ENCODE measurements at regions not wholly inside any gene's neighbourhood (a gene's known extent, or its start where the extent isn't known, plus 50 kb on each side); places are given as distances from the start of the nearest gene placed in this dataset.

DNA sequence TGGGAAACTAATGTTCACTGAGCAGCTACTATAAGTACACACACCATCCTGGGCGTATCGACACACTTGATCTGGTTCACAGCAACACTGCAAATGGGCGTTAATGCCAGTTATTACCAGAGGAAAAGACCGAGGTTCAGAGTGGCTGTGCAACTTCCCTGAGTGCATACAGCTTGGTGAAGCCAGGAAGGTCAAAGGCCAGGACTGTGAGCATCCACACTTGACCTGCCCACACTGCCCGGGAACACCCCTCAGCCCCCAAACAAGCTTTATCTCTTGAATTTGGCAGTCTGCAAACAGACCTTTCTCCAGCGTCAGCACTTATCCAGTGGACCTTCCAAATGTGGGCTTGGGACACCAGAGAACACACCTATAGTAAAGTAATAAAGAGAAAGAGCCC, 312.6 kb downstream of the BCL11B start:
- DNase-seq (ENCODE audit: low read depth), result no peak

DNA sequence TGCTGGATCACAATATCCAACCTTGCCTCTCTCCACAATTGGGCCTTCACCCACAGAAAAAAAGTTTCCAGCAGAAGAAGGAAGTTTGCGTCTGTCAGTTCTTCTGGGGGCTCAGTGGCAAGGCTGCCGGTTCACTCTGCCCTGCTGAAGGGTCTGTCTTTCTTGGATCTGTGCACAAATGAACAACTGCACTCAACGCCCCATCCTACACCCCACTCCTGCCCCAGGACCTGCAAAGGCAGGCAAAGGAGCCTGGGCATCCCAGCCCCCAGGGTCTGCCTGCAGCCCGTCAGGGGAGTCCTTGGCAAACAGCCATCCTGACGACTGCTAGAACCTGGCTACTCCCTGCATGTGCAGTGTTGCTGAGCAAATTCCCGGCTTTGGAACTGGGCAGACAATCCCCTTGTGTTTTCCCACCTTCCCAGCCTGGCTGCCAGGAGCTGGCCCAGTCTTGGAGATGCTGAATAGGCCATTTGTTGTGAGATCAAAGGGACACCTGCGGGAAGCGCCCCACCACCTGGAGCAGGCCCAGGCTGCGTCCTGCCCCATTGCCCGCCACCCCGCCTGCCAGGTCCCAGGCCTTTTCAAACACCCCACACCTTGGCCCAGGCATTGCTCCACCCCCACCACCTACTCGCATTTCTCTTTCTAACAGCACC, 311.9 kb downstream of the BCL11B start:
- DNase-seq (ENCODE audit: low read depth), result no peak

DNA sequence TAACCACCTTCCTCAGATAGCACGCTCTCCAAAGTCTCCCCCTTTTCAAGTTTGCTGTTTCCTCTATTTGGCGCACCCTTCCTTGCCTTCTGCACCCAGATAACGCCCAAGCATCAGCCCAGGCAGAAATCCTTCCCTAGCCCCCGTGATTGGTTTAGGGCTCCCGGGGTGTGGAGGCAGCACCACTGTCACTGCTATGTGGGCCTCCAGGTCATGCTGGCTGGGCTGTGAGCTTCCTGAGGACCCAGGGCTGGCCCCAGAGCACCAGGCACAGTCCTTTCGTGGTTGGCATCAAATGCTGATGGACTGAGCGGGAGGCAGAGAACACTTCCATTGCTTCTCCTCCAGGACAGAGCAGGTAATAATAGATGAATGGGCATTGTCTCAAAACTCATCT, 311.4 kb downstream of the BCL11B start:
- no peak for DNase-seq (ENCODE audit: low read depth)

DNA sequence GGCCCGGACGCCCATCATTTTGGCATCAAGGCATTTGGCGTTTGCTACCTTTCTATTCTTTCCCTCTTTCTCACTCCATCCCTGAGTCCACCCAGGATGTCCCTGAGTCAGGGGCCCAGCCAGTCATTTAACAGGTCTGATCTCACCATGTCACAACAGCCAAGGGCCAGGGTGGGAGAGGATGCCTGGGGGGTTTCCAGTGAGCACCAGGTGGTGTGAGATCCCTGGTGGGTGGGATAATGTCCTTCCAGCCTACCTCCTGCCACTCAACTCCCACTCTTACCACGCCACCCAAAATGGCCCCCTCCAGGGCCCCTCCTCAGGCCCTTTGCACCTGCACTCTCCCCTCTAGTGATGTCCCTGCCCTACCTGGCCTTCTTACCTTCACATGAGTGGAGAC, 310.8 kb downstream of the BCL11B start:
- DNase-seq (ENCODE audit: low read depth), result no peak

- DNase-seq (ENCODE audit: low read depth), result no peak
Measured at GRCh38 chr14:98962118-98962517, 309.9 kb downstream of the BCL11B start.

- DNase-seq (ENCODE audit: low read depth), result no peak
Measured at GRCh38 chr14:98963610-98964009, 308.4 kb downstream of the BCL11B start.

- no peak for DNase-seq (ENCODE audit: low read depth)
Measured at GRCh38 chr14:98964171-98964570, 307.8 kb downstream of the BCL11B start.

- no peak for DNase-seq (ENCODE audit: low read depth)
Measured at GRCh38 chr14:98965076-98965475, 306.9 kb downstream of the BCL11B start.

DNA sequence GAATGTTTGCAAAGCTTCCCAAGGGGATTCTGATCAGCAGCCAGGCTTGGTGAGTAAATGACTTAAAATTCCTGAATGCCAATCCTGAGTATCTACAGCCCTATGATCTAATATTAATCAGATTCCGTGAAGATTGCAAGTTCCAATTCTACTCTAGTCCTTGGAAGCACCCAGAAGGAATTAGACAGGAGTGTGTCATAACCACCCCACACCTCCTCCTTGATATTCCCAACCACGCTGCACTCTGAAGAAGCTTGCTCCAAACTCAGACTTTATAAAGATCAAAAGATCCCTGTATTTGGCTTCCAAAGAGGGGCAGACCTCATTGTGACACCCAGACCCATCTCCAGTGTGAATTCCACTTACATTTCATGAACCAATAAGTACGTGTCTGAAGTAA, 306.0 kb downstream of the BCL11B start:
- no peak for DNase-seq (ENCODE audit: low read depth)

- no peak for DNase-seq (ENCODE audit: low read depth)
Measured at GRCh38 chr14:98966475-98967162, 305.4 kb downstream of the BCL11B start.

DNA sequence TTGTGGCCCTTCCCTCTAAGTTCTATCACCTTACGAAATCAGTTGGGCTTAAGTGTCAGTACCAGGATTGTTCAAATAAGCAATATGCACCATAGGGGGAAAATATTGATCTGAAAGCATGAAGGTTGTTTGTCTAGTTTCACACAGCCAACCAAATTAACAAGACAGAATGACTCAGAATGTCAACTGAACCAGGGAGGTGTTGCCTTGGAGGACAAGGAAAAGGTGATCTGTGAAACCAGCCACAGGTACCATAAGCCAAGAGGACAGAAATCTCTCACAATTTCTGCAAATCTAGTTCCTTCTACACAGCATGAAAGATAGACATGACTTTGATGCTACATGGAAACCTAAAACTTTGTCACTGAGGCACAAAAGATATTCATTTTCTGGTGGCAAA, 297.9 kb downstream of the BCL11B start:
- no peak for DNase-seq (ENCODE audit: low read depth)

GRCh38 chr14:98976271-98976670, 295.7 kb downstream of the BCL11B start:
- DNase-seq (ENCODE audit: low read depth), result no peak

DNA sequence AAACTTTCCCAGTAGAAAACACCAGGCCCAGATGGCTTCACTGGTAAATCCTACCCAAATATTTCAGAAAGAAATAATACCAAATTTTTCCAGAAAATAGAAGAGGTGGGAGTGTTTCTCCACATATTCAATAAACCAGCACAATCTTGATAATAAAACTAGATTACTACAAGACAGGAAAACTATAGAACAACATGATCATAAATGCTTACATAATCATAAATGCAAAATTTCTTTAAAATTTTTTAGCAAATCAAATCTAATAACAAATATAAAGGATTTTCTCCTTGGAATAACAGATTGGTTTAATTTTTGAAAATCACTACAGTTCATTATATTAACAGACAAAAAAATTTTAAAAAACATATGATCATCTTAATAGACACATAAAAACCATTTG, 294.5 kb downstream of the BCL11B start:
- DNase-seq (ENCODE audit: low read depth), result no peak

- DNase-seq (ENCODE audit: low read depth), result no peak
Measured at GRCh38 chr14:98982986-98983385, 289.0 kb downstream of the BCL11B start.

DNA sequence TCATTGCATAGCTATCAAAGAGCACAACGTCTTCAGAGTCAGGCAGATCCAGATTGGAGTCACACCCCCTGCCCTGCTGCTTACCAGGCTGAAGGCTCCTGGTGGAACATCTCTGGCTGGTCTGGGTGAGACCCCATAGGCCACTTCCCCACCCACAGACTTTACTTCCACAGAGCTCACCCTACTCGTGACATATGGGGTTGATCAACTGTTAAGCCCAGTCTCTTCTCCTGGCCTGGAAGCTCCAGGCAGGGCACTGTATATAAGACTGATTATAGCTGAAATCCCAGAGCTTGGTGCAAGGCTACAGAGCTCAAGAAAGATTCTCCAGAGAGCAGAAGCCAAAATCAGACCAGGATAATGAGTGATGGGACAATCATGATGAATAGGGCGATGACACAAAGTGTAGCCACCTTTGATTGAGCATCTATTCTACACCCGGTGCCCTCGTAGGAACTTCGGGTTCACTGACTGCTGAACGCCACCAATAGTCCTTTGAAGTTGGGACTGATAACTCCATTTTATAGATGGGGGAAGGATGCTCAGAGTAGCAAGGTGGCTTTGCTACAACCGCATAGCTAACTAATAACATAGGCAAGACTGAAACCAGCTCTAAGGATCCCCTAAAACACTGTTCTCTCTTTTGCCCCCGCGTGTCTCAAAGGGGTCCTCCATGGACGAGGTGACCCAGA, 287.8 kb downstream of the BCL11B start:
- no peak for DNase-seq (ENCODE audit: low read depth)

- DNase-seq (ENCODE audit: low read depth), result peak; percentile 7
Measured at GRCh38 chr14:98984719-98985041, 287.3 kb downstream of the BCL11B start.

DNA sequence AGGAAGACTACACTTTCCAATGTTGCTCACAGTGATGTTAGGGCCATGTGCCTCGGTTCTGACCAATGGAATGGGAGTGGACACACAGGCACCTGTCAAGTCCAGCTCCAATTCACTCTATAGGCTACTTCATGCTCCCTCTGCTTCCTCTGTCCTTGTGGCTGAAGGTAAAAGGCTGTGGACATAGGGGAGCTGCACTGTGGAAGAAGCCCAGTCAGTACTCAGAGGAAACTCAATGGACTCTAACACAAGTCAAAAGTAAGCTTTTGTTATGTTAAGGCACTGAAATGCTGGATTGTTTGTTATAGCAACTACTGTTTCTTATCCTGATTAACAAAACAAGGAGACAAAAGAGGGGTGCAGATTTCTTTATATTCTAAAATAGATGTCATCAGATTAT, 278.2 kb downstream of the BCL11B start:
- DNase-seq (ENCODE audit: low read depth), result no peak

GRCh38 chr14:98994561-98994960, 277.4 kb downstream of the BCL11B start:
- DNase-seq (ENCODE audit: low read depth), result no peak

DNA sequence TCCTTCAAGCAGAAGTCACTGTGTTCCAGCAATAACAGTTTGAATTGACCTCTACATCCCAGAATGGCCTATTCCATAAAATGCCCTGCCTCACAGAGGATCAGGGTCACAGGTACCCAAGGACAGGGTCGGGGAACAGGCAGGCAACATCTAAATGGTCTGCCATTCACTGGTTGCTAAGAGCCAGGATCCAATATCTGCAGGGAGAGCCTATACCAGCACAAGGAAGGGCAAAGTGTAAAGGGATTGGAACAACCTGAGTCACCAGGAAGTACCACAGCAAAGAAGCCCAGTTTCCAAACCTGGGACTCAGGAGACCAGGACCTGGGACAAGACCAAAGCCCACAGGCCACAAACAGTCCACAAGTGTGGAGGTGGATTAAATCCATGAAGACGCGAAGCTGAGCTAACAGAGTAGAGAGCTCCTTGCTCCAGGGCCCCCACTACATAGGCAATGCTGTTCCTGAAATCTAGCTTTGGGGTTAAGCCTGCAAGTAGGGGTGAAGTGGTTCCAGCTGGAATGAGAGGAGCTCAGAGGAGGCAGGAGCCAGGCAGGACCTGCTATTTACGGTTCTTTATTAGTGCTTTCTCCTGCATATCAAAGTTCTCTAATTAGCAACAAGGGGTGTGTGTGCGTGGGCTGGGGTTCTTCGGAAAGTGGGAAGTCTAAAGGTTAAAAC, 274.3 kb downstream of the BCL11B start:
- DNase-seq (ENCODE audit: low read depth), result no peak

GRCh38 chr14:98999345-98999744, 272.7 kb downstream of the BCL11B start:
- no peak for DNase-seq (ENCODE audit: low read depth)

DNA sequence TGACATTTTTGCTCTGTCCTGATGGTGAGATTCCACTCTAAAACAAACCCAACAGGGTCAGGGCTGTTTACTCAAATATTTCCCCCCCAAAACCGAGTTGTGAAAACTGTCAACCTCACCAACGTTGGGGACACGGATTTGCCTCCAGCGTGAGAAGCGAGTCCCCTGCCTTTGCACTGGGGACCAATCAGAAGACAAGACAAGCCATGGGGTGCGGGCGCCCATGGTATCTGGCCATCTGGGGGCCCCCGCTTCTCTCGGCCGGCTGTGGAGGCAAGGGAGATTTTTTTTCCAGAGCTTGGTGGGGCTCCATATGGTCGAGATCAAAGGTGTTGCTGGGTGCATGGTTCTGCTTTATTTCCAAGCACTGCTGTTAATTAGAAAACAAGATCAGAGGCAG, 272.1 kb downstream of the BCL11B start:
- DNase-seq (ENCODE audit: low read depth), result no peak

DNA sequence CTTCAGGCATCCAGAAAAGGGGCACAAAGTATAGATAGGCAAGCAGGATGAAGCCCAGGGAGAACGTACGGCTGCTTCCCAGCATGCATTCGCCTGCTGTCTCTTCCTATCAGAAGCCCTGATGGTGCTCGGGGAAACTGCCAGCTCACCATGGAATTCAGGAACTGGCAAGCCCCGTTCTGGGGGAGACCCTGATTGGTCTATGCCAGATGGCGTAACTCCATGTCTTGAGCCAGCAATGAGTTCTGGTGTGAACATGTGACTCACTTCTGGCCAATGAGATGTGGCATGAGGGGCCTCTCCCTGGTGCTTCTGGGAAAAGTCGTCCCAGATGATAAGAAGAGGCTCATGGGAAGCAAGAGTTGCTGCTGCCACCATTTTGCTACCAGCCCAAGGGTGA, 270.8 kb downstream of the BCL11B start:
- DNase-seq (ENCODE audit: low read depth), result no peak

DNA sequence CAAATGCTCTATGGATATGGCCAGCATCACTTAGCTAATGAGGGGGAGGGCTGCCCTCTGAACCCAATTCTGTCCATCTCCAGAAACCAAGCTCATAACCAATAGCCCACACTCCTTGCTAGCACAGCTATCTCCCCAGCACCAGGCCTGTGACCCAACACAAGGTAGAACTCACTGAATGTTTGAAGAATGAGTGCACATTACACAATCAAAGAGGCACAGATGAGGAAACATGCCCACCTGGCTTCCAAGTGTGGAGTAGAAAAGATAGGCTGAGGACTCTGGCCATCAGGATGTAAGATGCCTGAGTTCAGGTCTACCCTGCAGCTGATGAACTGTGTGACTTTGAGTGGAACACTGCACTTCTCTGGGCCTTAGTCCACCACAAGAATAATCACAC, 268.4 kb downstream of the BCL11B start:
- DNase-seq (ENCODE audit: low read depth), result no peak

Measured in CMK (cell line).